Panc1 (cell line): ENCODE measurements at regions not wholly inside any gene's neighbourhood (a gene's known extent, or its start where the extent isn't known, plus 50 kb on each side); places are given as distances from the start of the nearest gene placed in this dataset.

Experiments used
- ATAC-seq: fragments of 200-7000 bp; cut with Tn5 transposase; 2 replicates; pipeline ENCODE4 v1.9.1; 2020; ENCODE audit warnings: mild to moderate bottlenecking, moderate library complexity
- BruUV-seq: library from RNA; stranded (reverse); fragments of 400-500 nt; replicated peaks from 2 replicates; lab custom pipeline; 2021; lab: Mats Ljungman, UMichigan
- CTCF ChIA-PET: fragments of 300-600 bp; sonication (Branson Sonifier 250); formaldehyde crosslinking; loops from one replicate; lab custom pipeline; 2022; ENCODE audit warnings: antibody characterized with exemption; lab: Charles Lee
- POLR2A ChIA-PET: fragments of 300-600 bp; sonication (Branson Sonifier 250); formaldehyde crosslinking; loops from one replicate; lab custom pipeline; 2022; ENCODE audit warnings: antibody characterized with exemption; lab: Charles Lee
- DNase-seq: peaks from one replicate; pipeline ENCODE4 v3.0.0-alpha.2; 2010; ENCODE audit warnings: low read depth, low spot score
- H3K27ac ChIP-seq: 2 replicates; pipeline ENCODE4 v1.5.1; 2011; ENCODE audit warnings: mild to moderate bottlenecking, low read length, inconsistent platforms
- H3K27me3 ChIP-seq: fragments of 200-500 bp; sonication (Bioruptor generic); 2 replicates; pipeline ENCODE4 v1.6.0; 2014; ENCODE audit warnings: low read length, inconsistent platforms; ENCODE audit not compliant: control insufficient read depth, insufficient read depth
- H3K36me3 ChIP-seq: fragments of 200-500 bp; sonication (Bioruptor generic); 2 replicates; pipeline ENCODE4 v1.5.1; 2014; ENCODE audit warnings: inconsistent platforms, mild to moderate bottlenecking, low read length, moderate library complexity; ENCODE audit not compliant: control insufficient read depth, insufficient read depth
- H3K4me1 ChIP-seq: 2 replicates; pipeline ENCODE4 v1.5.1; 2011; ENCODE audit warnings: inconsistent platforms, mild to moderate bottlenecking, low read length, moderate library complexity; ENCODE audit not compliant: control insufficient read depth, insufficient read depth
- H3K4me3 ChIP-seq, 2 experiments: 2 replicates each; pipeline ENCODE4 v1.5.1; 2011 to 2012; ENCODE audit warnings: low read depth in 2 of 2, low read length in 2 of 2, mild to moderate bottlenecking in 2 of 2, inconsistent platforms in 1 of 2, moderate library complexity in 1 of 2
- H3K9me3 ChIP-seq: fragments of 200-500 bp; sonication (Bioruptor generic); 2 replicates; pipeline ENCODE4 v1.5.1; 2014; ENCODE audit warnings: low read depth, mild to moderate bottlenecking, inconsistent platforms, low read length, moderate library complexity; ENCODE audit not compliant: control insufficient read depth, insufficient read depth
- CTCF ChIP-seq: fragments of 450-650 bp; IDR thresholded peaks from 2 replicates; pipeline ENCODE4 v1.5.1; 2017; ENCODE audit warnings: mild to moderate bottlenecking
- POLR2AphosphoS5 ChIP-seq: IDR thresholded peaks from 2 replicates; pipeline ENCODE4 v1.6.1; 2012; ENCODE audit warnings: mild to moderate bottlenecking, low read depth, low read length, moderate library complexity
- REST ChIP-seq, 2 experiments: IDR thresholded peaks; 2 replicates each; pipeline ENCODE4 v1.6.1; 2011 to 2012; ENCODE audit warnings: low read depth in 2 of 2, control low read depth in 1 of 2, low read length in 1 of 2, mild to moderate bottlenecking in 1 of 2, moderate library complexity in 1 of 2; ENCODE audit not compliant: insufficient read depth in 1 of 2
- SIN3A ChIP-seq: IDR thresholded peaks from 2 replicates; pipeline ENCODE4 v1.6.1; 2012; ENCODE audit warnings: low read depth, mild to moderate bottlenecking, low read length, moderate library complexity, borderline replicate concordance; ENCODE audit not compliant: insufficient read depth
- TCF7L2 ChIP-seq: IDR thresholded peaks from 2 replicates; pipeline ENCODE4 v1.6.1; 2011; ENCODE audit warnings: mild to moderate bottlenecking, low read depth, low read length, inconsistent platforms
- in situ Hi-C: cut with HindIII; loops from 2 replicates; pipeline ENCODE4 v1.10.0; 2016; ENCODE audit warnings: low sequenced_read_pairs, low pct_unique_long_range_greater_than_20kb
- intact Hi-C: fragments of 100-400 bp; cut with micrococcal nuclease; formaldehyde crosslinking; loops from one replicate; pipeline ENCODE4 v1.10.0; 2022; ENCODE audit not compliant: unreplicated experiment

GRCh38 chr3:6791161-6791560 lies 69.8 kb upstream of the GRM7 start:
- H3K27ac ChIP-seq: no peak overlapping the region
- BruUV-seq: no TSS peak
- H3K36me3 ChIP-seq: no peaks in the 10 kb centered on the region
- DNase-seq (no peak), ATAC-seq (no peak)
- H3K4me1 ChIP-seq: no peaks in the 10 kb centered on the region
- TF ChIP-seq TCF7L2: no peak
- no peak for TF ChIP-seq REST (IDR thresholded peaks at IDR 0.05; ENCODE audit: insufficient read depth in 1 of 2, low read depth in 2 of 2, low read length in 1 of 2)
- no peak for TF ChIP-seq POLR2AphosphoS5
- TF ChIP-seq SIN3A: no peak
- TF ChIP-seq CTCF: no peak
- no peaks in the 10 kb centered on the region for H3K9me3 ChIP-seq
- H3K27me3 ChIP-seq: no peaks in the 10 kb centered on the region
- no peak overlapping the region for H3K4me3 ChIP-seq
- in situ Hi-C loops (no loop called here), intact Hi-C loops (no loop called here)
- ChIA-PET POLR2A (no interaction called here), CTCF (no interaction called here)

GRCh38 chr3:6799264-6799915 lies 61.5 kb upstream of the GRM7 start:
- ChIA-PET POLR2A (no interaction called here), CTCF (no interaction called here)
- intact Hi-C loops (no loop called here), in situ Hi-C loops (no loop called here)
- TF ChIP-seq TCF7L2 (no peak), CTCF (peak; percentile 71)
- DNase-seq (peak; percentile 20), ATAC-seq (no peak)
- no peaks in the 10 kb centered on the region for H3K9me3 ChIP-seq
- BruUV-seq: no TSS peak
- no peaks in the 10 kb centered on the region for H3K27me3 ChIP-seq
- no peaks in the 10 kb centered on the region for H3K4me1 ChIP-seq
- no peaks in the 10 kb centered on the region for H3K36me3 ChIP-seq
- H3K4me3 ChIP-seq: no peak overlapping the region
- no peak overlapping the region for H3K27ac ChIP-seq
